GDM1 (cell line): ENCODE measurements at regions not wholly inside any gene's neighbourhood (a gene's known extent, or its start where the extent isn't known, plus 50 kb on each side); places are given as distances from the start of the nearest gene placed in this dataset.

Source experiments
- DNase-seq: peaks from one replicate; lab custom pipeline; 2025; lab: John Stamatoyannopoulos, UW

DNA sequence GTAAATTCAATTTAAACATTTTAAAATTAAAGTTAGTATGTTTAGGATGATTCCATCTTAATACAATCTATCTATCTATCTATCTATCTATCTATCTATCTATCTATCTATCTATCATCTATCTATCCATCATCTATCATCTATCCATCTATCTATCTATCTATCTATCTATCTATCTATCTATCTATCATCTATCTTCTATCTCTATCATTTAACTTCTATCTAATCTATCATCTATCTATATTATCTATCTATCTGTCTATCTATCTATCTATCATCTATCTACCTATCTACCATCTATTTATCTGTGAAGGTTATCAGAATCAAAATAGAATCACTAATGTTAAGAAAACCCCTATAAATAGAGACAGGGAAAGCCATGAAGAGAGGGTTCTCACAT, 78.3 kb downstream of the RAMP3 start:
- no peak for DNase-seq

DNA sequence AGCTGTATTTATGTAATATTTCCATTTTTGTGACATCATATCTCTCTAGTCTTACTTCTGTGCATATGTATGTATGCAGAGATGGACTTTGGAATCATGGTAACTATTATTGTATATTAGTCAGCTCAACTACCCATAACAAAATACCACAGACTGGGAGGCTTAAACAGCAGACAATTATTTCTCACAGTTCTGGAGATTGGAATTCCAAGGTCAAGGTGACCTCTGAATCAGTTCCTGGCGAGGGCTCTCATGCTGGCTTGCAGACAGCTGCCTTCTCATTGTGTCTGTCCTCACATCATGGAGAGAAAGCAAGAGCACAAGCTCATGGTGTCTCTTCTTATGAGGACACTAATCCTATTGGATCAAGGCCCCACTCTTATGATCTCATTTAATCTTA, 79.1 kb downstream of the RAMP3 start:
- DNase-seq = no peak

DNA sequence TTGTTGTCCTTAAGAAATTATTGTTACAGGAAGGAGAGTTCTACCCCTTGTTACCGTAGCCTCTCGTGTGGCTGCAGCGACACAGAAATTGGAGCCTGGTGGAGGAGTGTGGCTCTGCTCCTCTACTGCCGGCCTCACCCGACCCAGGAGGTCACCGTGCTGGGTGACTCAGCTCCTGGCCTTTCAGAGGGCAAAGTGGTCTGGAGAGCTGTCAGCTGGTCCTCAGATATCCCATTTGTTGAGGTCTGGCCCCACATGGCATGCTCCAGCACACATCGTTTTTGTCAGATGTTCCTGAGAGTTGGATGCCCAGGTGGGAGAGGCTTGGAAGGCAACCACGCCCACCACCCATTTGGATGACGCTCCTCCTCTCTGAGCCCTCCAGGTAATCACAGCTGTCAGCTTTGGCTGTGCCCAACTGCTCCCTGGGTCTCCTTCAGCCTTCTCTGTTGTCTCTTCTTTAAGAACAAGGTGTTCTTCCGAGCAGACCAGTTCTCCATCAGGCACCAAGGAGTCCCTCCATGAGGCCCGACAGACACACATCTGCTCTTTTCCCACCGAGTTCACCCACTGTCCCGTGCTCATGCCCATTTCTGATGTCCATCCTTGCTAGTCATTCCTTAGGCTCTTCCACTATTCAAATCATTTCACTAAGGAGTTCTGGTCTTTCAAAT, 80.3 kb downstream of the RAMP3 start:
- no peak for DNase-seq

DNA sequence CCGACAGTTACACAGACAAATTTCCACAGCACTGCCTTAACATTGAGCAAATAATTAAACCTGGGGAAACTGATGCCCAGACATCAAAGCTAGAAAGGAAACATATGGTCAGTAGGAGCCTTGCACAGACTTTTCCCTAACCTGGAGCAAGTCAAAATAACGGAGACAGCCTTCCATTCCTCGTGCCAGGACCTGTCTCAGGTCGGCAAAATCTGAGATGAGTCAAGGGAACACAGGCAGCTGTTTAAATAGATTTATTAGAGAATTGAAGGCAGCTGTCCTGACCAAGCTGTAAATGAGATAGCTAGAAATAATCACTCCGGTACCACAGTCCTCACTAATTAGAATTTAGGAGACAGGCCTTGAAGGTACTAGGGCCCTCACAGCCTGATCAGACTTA, 81.2 kb downstream of the RAMP3 start:
- no peak for DNase-seq

DNA sequence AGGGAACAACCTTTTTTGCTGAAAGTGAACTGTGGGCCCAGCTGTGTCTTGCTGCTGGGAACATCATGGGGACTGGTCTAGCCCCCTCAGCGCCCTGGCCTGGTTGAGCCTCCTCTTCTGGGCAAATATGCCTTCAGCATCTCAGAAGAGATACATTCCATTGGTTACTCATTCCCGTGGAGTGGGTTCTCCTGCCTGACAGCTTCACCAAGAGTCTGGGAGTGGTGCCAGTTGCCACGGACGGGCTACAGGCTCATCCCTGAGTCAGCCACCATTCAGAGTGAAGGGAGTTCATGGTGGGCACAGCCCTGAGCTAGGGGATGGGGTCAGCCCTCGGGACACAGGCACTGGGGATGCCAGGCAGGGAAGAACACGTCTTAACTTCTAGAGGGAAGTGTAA, 81.9 kb downstream of the RAMP3 start:
- DNase-seq = no peak

DNA sequence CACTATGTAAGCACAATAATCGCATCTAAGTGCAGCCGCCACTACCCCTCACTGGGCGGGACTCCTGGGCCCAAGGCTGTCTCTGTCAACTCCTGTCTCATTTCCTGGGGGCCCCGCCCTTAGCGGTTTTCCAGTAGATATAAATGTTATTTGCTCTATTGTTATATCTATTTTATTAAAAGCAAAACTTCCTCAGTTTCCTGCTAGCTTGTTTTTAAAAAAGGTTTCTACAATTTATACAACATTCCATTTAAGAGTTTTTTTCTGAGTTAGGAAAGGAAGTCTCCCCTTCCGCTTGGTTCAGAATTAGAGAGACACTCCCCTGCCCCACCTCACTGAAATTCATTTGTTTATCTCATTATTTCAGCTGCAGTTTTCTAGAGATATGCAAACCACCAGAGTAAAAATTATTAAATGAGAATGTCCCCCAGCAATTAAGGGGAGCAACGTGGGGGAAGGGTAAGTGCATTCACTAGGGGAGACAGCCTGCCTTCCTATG, 82.7 kb downstream of the RAMP3 start:
- DNase-seq = no peak

DNA sequence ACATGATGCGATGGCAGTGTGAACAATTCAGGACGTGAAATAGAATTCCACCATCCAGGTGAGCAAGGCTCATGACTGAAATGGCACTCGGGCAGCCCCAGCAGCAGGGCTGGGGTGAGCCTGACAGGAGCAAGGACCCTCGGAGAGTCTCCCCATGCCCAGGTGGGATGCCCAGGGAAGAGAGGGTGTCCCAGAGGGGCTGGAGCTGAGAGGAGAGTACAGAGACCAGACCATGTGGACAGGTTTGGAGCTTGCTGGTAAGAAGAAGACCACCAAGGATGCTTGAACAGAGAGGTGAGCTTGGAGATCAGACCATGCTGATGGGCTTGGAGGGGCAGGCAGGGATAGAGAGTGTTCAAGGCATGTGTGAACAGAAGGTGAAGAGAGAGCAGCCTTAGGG, 83.3 kb downstream of the RAMP3 start:
- DNase-seq = no peak

DNA sequence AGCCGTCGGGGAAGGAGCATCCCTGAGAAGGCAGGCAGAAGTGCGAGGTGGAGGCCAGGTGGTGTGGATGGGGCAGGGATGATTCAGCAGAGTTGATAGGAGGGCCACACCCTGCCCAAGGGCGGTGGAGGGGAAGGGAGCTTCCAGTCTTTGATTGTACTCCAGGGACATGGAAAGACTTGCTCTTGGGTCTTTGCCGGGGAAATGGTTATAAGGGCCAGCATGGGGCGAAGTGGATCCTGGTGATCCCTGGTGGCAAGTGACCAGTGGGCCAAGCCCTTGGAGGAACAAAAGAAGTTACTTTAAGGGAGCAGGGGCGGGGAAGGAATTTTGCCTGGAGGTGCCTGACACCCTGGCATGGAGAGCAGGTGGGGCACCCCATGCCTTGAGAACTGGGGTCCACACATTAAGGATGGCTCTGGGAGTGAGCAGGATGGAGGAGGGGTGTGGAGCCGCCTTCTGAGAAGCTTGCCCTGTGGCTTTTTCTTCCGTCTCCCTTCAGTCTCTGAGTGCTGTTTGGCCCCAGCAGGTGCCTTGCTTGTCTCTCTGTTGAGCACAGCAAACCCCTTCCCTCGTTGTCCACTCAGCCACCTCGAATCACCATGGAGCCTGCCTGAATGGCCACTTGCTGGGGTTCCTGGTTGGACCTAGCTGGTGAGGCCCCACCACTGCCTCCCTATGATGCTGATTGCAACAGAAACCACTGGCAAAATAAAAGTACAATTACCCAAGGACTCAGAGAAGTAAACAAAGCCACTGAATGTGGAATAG, 83.9 kb downstream of the RAMP3 start:
- DNase-seq = no peak

DNA sequence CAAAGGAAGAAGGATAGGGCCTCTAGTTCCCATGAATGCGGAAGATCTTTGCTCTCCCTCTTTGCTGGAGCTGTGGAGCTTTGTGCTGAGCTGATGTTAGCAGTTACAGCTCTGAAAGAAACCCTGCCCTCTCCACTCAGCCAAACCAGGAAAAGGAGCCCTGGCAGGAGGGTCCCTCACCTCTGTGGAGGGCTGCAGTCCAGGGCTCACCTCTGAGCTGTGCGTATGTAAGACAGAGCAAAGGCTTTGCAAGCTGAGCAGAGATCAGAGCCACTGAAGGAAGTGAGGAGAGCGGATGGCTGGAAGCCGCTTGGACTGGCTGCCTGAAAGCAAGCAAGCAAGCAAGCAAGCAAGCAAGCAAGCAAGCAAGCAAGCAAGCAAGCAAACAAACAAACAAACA, 84.7 kb downstream of the RAMP3 start:
- DNase-seq = no peak

DNA sequence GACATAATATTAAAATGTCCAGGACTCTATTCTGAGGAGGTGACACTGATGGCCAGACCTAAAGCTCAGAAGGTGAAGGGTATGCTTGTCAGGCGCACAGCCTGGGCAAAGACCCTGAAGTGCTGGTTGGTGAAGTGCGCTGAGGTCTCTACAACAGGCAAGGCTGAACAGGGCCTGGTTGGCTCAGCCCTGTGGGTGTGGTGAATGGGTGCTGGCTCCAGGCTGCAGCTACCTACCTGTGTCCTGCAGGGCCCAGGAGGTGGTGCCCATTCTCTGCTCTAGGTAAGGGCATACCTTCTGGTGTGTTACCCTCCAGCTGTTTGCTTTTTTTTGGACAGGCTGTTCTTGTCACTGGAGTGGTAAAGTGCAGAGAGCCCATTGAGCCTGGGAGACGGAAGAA, 85.1 kb downstream of the RAMP3 start:
- DNase-seq = no peak

DNA sequence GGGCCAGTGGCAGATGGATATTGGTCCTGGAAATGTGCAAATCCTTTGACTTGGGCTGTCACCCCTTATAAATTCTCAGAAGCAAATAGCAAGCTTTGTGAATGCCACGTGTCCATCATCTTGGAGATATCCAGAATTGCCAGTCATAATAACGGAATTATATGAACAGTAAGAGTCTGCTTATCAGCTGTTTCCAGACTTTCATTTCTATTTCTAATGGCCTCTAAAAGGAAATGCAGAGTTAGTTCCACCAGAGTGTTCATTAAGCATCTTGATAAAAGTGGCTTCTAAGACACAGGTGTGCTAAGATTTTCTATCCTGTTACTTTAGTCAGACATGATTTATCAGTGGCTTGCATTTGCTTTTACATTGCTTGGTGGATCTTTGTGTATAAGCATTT, 87.4 kb downstream of the RAMP3 start:
- no peak for DNase-seq

DNA sequence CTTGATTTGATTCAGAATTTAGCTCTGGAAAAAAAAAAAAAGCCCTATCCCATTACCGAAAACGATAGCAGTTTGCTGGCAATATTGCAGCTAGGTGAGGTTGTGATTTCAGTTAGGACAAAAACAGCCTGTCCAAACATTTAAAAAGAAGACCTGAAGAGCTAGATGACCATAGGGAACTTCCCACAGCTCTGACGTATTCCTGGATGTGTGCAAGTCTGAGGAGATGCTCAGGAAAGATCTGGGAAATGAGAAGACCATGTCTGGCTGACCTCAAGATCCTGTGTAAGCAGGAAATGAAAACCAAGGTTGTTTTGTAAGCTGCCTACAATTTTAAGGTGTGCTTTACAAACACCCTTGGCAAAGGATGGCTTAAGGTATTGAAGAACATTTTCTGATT, 88.7 kb downstream of the RAMP3 start:
- DNase-seq = no peak

DNA sequence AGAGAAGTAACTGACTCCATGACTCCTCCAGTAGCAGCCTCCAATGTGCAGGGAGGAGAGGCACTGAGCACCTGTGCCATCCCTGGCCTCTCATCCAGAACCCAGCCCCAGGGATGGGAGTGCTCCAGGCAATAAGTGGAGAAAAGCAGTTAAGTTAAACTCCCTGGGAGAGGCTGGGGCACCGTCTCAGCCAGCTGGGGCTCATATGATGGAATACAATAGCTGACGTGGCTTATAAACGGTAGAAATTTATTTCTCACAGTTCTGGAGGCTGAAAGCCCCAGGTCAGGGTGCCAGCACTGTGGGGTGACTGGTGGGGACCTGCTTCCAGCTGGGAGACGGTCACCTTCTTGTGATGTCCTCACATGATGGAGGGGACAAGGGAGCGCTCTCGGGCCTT, 94.7 kb downstream of the RAMP3 start:
- no peak for DNase-seq

DNA sequence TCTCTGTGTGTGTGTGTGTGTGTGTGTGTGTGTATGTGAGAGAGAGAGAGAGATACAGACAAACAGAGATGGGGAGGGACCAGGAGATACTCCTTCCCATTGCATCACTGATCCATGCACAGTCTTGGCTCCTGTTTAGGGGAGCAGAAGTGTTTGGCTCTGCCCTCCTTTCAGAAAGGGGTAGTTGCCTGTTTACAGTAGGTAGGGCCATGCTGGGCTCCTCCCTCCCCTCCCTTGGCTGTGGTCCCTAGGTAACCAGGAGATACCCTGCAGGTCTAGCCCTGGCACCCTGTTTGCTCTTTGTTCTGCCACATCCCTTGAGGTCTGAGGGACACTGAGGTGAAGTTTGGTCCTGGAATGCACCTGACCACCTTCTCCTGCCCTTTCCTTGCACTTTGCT, 95.3 kb downstream of the RAMP3 start:
- no peak for DNase-seq

DNA sequence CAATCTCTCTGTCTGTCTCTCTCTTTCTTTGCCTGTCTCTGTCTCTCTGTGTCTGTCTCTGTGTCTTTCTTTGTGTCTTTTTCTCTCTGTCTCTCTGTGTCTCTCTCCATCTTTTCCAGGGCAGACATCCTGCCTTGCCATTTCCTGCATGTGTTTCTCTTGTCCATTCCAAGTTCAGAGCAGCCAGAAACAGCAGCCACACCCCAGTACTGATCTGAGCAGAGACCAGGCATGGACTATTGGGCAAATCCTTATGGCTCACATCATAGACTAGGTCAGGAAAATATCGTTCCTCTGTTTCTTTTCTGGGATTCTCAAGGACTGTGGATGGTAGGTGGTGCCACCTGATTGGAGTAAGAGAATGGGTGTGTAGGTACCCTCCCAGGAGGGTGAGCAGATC, 95.8 kb downstream of the RAMP3 start:
- no peak for DNase-seq

DNA sequence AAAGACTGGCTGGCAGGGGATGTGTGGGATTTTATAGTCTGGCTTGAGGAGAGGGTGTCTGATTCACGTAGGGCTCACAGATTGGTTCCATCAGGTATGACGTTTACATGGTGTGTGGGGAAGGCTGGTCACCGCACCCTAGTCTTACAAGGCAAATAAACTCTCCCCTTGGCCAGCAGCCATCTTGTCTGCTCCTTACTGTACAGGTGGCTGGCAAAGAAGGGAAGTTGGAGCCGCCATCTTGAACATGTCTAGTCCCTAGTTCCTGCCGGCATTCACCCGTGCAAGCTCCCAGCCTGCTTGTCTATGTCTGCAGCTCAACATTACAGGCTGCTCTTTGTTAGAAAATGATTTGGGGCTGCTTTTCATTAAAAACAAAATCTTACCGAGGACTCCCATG, 97.6 kb downstream of the RAMP3 start:
- no peak for DNase-seq

DNA sequence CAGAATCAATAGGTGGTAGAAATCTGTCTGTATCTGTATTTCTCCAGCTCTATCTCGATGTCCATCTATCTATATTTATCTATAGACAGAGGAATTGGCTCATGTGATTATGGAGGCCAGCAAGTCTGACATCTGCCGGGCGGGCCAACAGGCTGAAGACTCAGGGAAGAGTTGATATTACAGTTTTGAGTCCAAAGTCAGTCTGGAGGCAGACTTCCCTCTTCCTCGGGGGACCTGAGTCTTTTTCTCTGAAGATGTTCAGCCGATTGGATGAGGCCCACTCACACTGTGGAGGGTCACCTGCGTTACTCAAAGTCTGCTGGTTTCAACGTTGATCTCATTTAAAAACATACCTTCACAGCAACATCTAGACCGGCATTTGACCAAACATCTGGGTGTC, 98.7 kb downstream of the RAMP3 start:
- DNase-seq = no peak

DNA sequence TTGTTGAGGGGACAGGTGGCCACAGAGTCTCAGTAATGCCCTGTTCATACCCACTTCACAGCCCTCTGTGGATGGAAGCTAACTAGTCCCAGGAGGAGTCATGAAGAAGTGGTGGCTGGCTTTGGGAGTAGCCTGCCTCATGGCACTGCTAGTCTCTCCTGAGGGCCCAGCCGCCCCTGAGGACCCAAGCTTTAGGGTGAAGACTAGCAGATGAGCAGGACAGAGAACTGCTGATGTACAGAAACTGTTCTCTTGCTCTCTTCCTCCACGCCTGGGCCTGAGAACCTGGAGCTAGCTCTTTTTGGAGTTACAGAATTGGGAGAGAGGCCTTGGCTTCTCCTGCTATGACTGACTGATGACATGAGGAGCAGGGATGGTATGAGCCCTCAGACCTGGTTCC, 99.2 kb downstream of the RAMP3 start:
- no peak for DNase-seq

DNA sequence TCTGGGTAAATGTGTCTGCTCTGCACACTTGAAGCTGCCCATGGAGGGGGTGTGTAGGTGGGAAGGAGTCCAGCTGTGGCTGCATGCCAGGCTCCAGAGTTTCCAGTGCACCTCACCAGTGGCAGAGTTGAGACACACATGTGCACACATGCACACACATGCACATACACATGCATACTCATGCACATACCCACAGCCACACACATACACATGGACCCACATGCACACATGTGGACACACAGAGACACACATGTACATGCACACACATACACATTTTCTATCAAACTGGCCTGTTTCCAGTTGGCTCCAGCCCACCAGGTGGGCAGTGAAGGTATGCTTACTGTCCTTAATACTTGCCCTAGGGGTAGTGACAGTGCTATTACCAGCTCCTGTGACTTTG, 99.7 kb downstream of the RAMP3 start:
- no peak for DNase-seq

DNA sequence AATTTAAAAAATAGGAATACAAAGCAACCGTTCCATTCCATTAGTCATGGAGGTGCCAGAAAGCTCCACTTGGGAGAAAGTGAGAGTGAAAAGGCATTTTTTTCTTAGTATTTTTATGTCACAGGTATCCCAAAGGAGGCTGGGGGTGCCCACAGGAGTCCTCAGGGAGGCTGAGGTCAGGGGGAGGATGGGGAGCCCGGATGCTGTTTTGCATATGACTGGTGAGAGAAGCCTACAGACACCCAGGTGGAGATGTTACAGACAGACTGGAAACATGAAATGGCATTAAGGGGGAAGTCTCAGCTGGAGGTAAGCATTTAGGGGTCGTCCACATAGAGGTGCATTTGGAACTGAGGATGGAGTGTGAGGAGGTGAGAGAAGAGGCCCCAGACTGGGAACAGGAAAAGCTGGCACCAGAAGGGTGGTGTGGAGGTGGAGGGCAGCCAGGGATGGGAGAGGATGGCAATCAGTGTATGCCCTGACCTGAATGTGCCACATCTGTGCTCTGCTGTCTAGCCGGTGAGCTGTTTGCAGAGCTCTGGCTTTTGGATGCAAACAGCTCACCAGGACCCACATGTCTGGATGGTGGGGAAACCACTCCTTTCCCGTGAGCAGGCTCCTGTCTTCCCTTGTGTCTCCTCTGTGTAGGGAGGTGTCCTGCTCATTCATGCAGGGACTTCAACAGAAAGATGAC, 101.1 kb downstream of the RAMP3 start:
- DNase-seq = no peak

DNA sequence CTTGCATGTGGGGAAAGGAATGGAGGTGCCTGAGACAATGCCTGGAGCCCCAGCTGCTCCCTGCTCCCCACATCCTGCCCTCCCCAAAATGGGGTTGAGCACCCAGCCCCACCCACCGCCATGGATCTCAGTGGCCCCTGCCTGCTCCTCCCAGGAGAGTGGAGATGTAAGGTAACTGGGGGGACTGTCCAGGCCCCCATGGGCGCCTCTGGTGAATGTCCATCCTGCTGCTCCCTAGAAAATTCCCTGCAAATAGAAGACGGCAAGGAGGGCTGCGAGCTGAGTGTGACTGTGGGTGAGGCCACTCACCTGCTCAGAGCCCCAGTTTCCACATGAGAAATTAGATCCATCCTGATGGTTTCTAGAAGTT, 101.6 kb downstream of the RAMP3 start:
- DNase-seq = no peak

DNA sequence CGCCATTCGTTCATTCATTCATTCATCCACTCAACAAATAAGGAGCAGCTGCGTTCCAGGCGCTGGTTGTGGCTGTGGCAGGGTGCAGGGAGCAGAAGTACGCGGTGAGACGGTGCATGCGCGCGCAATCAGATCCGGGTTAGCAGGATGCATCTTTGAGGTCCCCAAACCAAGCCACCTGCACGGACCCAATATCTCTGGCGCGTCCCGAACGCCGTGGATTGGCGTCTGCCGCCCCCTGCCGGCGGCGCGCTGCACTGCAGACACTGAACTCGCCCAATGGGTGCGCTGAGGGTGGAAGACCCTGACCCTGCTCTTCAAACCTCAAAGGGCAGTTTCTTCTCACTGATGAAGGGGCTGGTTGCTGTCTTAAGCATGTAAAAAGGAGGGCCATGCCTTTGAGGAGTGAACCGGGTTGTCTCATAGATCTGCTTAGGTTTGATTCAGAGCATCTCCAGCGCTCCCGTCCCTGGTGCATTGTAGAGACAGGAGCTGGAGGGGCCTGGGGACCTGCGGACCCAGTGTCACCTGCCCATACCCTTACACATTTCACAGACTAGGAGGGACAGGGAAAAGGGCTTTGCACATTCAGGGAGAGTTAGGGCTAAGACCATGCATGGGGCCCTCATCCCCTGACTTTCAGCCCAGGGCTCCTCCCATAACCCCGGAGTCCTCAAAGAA, 102.5 kb downstream of the RAMP3 start:
- peak; percentile 6 for DNase-seq

DNA sequence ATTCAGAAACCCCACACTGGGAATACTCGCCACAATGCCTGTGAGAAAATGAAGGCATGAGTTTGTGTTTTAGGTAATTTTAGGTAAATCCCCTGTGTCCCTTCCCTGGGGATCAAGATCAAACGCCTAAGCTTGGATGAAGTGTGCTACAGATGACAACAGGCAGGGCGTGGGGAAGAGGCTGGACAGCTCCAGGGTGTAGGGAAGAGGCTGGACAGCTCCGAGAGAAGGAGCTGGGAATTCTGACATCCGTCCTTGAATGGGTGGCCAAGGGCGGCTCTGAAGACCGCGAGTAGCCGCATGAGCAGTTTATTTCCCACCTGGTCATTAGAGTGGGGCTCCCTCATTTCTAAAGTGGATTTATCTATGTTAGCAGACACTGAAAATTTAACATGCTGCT, 109.7 kb downstream of the RAMP3 start:
- no peak for DNase-seq
